DND-41 (cell line): ENCODE measurements at regions not wholly inside any gene's neighbourhood (a gene's known extent, or its start where the extent isn't known, plus 50 kb on each side); places are given as distances from the start of the nearest gene placed in this dataset.

Experiments
- ATAC-seq: fragments of 200-7000 bp; cut with Tn5 transposase; 3 replicates; pipeline ENCODE4 v1.9.1; 2021; ENCODE audit warnings: low read depth; ENCODE audit not compliant: insufficient read depth
- DNase-seq: peaks from one replicate; pipeline ENCODE4 v3.0.0-alpha.2; 2020
- H2AFZ ChIP-seq: 2 replicates; pipeline ENCODE4 v1.6.0; 2012; ENCODE audit warnings: low read depth, low read length
- H3K27ac ChIP-seq: 2 replicates; pipeline ENCODE4 v1.5.1; 2012; ENCODE audit warnings: low read length, inconsistent platforms
- H3K27me3 ChIP-seq: fragments of 200-600 bp; sonication (generic); 2 replicates; pipeline ENCODE4 v1.6.0; 2012; ENCODE audit warnings: low read length, mild to moderate bottlenecking, inconsistent platforms; ENCODE audit not compliant: insufficient read depth, poor library complexity
- H3K36me3 ChIP-seq: 2 replicates; pipeline ENCODE4 v1.5.1; 2012; ENCODE audit warnings: low read length, inconsistent platforms; ENCODE audit not compliant: insufficient read depth
- H3K4me1 ChIP-seq: 2 replicates; pipeline ENCODE4 v1.5.1; 2012; ENCODE audit warnings: mild to moderate bottlenecking, low read length; ENCODE audit not compliant: insufficient read depth
- H3K4me2 ChIP-seq: 2 replicates; pipeline ENCODE4 v1.6.0; 2012; ENCODE audit warnings: mild to moderate bottlenecking, moderate library complexity, low read length, inconsistent platforms; ENCODE audit not compliant: insufficient read depth
- H3K4me3 ChIP-seq, 2 experiments: fragments of 200-600 bp in 1 of 2; shearing (Covaris generic) in 1 of 2; 2 replicates each; pipeline ENCODE4 v1.5.1; 2012 to 2016; ENCODE audit warnings: inconsistent platforms in 2 of 2, low read length in 2 of 2, mild to moderate bottlenecking in 2 of 2, low read depth in 1 of 2, moderate library complexity in 1 of 2
- H3K79me2 ChIP-seq: 2 replicates; pipeline ENCODE4 v1.6.0; 2012; ENCODE audit warnings: low read length, inconsistent platforms; ENCODE audit not compliant: insufficient read depth
- H3K9ac ChIP-seq: 2 replicates; pipeline ENCODE4 v1.6.0; 2012; ENCODE audit warnings: low read depth, mild to moderate bottlenecking, inconsistent platforms, low read length, moderate library complexity
- H3K9me3 ChIP-seq: 2 replicates; pipeline ENCODE4 v1.5.1; 2012; ENCODE audit warnings: low read length, moderate library complexity, mild to moderate bottlenecking, inconsistent platforms; ENCODE audit not compliant: insufficient read depth, severe bottlenecking
- H4K20me1 ChIP-seq: 2 replicates; pipeline ENCODE4 v1.6.0; 2012; ENCODE audit warnings: low read length; ENCODE audit not compliant: insufficient read depth
- EZH2 ChIP-seq: IDR thresholded peaks from 3 replicates; pipeline ENCODE4 v1.6.1; 2012; ENCODE audit warnings: borderline replicate concordance, low read depth, mild to moderate bottlenecking, moderate library complexity, low read length, inconsistent platforms; ENCODE audit not compliant: severe bottlenecking
- TF ChIP-seq, protein P1 (sequence below): IDR thresholded peaks from 2 replicates; pipeline ENCODE4 v1.5.1; 2012; ENCODE audit warnings: borderline replicate concordance, low read length, moderate library complexity, mild to moderate bottlenecking; ENCODE audit not compliant: poor library complexity, severe bottlenecking; ENCODE audit errors: extremely low read depth

GRCh38 chr21:37993071-37993470, 76.8 kb upstream of the KCNJ6 start:
- DNase-seq (no peak), ATAC-seq (no peak)
- no peak overlapping the region for H2AFZ ChIP-seq
- no peaks in the 10 kb centered on the region for H3K9me3 ChIP-seq
- H3K9ac ChIP-seq = no peak overlapping the region
- H3K27ac ChIP-seq = no peak overlapping the region
- H3K4me1 ChIP-seq = no peaks in the 10 kb centered on the region
- no peak overlapping the region for H3K4me3 ChIP-seq
- peaks cover 2% of the 10 kb centered on the region for H3K27me3 ChIP-seq
- H3K4me2 ChIP-seq = no peak overlapping the region
- H3K36me3 ChIP-seq = no peaks in the 10 kb centered on the region
- no peak for TF ChIP-seq EZH2
- TF ChIP-seq, protein P1, sequence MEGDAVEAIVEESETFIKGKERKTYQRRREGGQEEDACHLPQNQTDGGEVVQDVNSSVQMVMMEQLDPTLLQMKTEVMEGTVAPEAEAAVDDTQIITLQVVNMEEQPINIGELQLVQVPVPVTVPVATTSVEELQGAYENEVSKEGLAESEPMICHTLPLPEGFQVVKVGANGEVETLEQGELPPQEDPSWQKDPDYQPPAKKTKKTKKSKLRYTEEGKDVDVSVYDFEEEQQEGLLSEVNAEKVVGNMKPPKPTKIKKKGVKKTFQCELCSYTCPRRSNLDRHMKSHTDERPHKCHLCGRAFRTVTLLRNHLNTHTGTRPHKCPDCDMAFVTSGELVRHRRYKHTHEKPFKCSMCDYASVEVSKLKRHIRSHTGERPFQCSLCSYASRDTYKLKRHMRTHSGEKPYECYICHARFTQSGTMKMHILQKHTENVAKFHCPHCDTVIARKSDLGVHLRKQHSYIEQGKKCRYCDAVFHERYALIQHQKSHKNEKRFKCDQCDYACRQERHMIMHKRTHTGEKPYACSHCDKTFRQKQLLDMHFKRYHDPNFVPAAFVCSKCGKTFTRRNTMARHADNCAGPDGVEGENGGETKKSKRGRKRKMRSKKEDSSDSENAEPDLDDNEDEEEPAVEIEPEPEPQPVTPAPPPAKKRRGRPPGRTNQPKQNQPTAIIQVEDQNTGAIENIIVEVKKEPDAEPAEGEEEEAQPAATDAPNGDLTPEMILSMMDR = no peak
- H4K20me1 ChIP-seq = no peaks in the 10 kb centered on the region
- H3K79me2 ChIP-seq = no peaks in the 10 kb centered on the region

DNA sequence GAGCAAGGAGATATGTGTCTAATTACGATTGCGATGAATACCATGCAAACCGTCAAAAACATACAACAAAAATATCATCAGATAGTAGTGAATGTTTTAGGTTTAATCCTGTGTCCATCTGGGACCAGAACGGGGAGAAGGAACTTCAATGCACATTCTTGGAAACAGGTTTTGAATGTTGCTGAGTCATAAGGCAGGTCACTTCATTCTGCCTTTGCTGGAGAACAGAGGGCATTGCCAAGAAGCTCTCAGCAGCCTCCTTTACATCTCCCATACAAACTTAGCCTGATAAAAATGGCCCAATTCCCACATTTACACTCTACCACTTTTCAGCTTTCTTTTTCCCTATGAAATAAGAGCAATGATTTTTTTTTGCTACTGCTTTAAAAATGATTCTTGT, 78.0 kb upstream of the KCNJ6 start:
- H3K27ac ChIP-seq = no peak overlapping the region
- no peaks in the 10 kb centered on the region for H3K79me2 ChIP-seq
- ATAC-seq = no peak

DNA sequence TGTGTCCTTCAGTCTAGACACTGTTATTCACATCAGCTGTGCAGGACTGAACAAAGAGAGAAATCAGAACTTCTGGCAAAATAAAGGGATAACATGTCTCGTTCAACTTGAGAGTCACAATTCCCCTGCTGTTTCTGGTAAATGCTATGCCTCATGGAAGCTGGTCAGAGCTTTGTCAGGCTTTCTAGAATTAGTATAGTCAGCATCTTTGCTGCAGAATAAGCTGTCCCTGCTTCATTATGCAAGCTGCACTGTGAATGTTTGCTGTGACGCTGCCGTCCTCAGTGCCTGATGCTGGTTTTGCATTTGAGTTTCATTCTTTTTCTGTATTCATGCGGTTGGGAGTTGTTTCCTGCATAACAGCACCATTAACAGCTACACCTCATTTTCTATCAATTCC, 96.4 kb upstream of the KCNJ6 start:
- H3K9ac ChIP-seq = no peak overlapping the region
- no peak overlapping the region for H3K4me3 ChIP-seq
- DNase-seq (no peak), ATAC-seq (no peak)
- no peaks in the 10 kb centered on the region for H3K36me3 ChIP-seq
- H4K20me1 ChIP-seq = no peaks in the 10 kb centered on the region
- H3K27me3 ChIP-seq = peaks cover 3% of the 10 kb centered on the region
- no peaks in the 10 kb centered on the region for H3K9me3 ChIP-seq
- no peak overlapping the region for H3K27ac ChIP-seq
- no peaks in the 10 kb centered on the region for H3K4me1 ChIP-seq
- H3K4me2 ChIP-seq = no peak overlapping the region
- TF ChIP-seq, protein P1 = no peak
- no peak for TF ChIP-seq EZH2
- H3K79me2 ChIP-seq = no peaks in the 10 kb centered on the region
- H2AFZ ChIP-seq = no peak overlapping the region

More for the DNA sequence above, 78.0 kb upstream of the KCNJ6 start:
- H2AFZ ChIP-seq = no peak overlapping the region
- DNase-seq = no peak
- H3K4me1 ChIP-seq = no peaks in the 10 kb centered on the region
- H3K27me3 ChIP-seq = peaks cover 2% of the 10 kb centered on the region
- H3K4me2 ChIP-seq = no peak overlapping the region
- H3K36me3 ChIP-seq = no peaks in the 10 kb centered on the region
- H3K9ac ChIP-seq = no peak overlapping the region
- no peak for TF ChIP-seq EZH2
- TF ChIP-seq, protein P1 = no peak
- no peaks in the 10 kb centered on the region for H3K9me3 ChIP-seq
- no peaks in the 10 kb centered on the region for H4K20me1 ChIP-seq
- H3K4me3 ChIP-seq = no peak overlapping the region

- H2AFZ ChIP-seq = no peak overlapping the region
These were observed 97.5 kb upstream of the KCNJ6 start for GRCh38 chr21:38013741-38014140.

More at GRCh38 chr21:38013741-38014140, 97.5 kb upstream of the KCNJ6 start:
- Histone ChIP-seq H3K36me3 (no peaks in the 10 kb centered on the region), H3K4me1 (no peaks in the 10 kb centered on the region), H3K27ac (no peak overlapping the region), H3K79me2 (no peaks in the 10 kb centered on the region), H3K9me3 (no peaks in the 10 kb centered on the region), H3K9ac (no peak overlapping the region), H3K4me2 (no peak overlapping the region), H3K27me3 (peaks cover 3% of the 10 kb centered on the region), H3K4me3 (no peak overlapping the region), H4K20me1 (no peaks in the 10 kb centered on the region)
- no peak for DNase-seq
- TF ChIP-seq EZH2 = no peak
- TF ChIP-seq, protein P1 = no peak
- no peak for ATAC-seq
